Endodermal cell (in vitro differentiated cells): ENCODE measurements at regions not wholly inside any gene's neighbourhood (a gene's known extent, or its start where the extent isn't known, plus 50 kb on each side); places are given as distances from the start of the nearest gene placed in this dataset.

Source experiments
- DNase-seq: peaks from one replicate; pipeline ENCODE4 v3.0.0-alpha.2; 2017
- H3K27ac ChIP-seq: 2 replicates; pipeline ENCODE4 v1.5.1; 2013; ENCODE audit warnings: mild to moderate bottlenecking, low read depth, low read length, moderate library complexity
- H3K27me3 ChIP-seq: 2 replicates; pipeline ENCODE4 v1.6.1; 2013; ENCODE audit warnings: mild to moderate bottlenecking, low read length, moderate library complexity; ENCODE audit not compliant: insufficient read depth, control insufficient read depth, poor library complexity, severe bottlenecking
- H3K36me3 ChIP-seq: 2 replicates; pipeline ENCODE4 v1.7.0; 2013; ENCODE audit warnings: mild to moderate bottlenecking, low read length, moderate library complexity; ENCODE audit not compliant: control insufficient read depth, insufficient read depth
- H3K4me1 ChIP-seq: one replicate; pipeline ENCODE4 v1.7.0; 2013; ENCODE audit warnings: low read length; ENCODE audit not compliant: control insufficient read depth, insufficient read depth
- H3K4me3 ChIP-seq: 2 replicates; pipeline ENCODE4 v1.5.1; 2013; ENCODE audit warnings: mild to moderate bottlenecking, low read length, moderate library complexity
- H3K9ac ChIP-seq: 2 replicates; pipeline ENCODE4 v1.6.1; 2013; ENCODE audit warnings: mild to moderate bottlenecking, low read length, moderate library complexity; ENCODE audit not compliant: poor library complexity, severe bottlenecking; ENCODE audit errors: extremely low read depth
- H3K9me3 ChIP-seq: 2 replicates; pipeline ENCODE4 v1.6.1; 2013; ENCODE audit warnings: mild to moderate bottlenecking, low read length, moderate library complexity; ENCODE audit not compliant: control insufficient read depth
- H3K27ac Mint-ChIP-seq: 2 replicates; pipeline ENCODE4 v1.8.0; 2020; ENCODE audit warnings: mixed read lengths
- H3K27me3 Mint-ChIP-seq: 2 replicates; pipeline ENCODE4 v1.8.0; 2021; ENCODE audit warnings: mild to moderate bottlenecking, mixed read lengths; ENCODE audit not compliant: insufficient read depth
- H3K36me3 Mint-ChIP-seq: 2 replicates; pipeline ENCODE4 v1.8.0; 2020; ENCODE audit warnings: low read depth, mixed read lengths
- H3K4me1 Mint-ChIP-seq: 2 replicates; pipeline ENCODE4 v1.8.0; 2020; ENCODE audit warnings: mixed read lengths
- H3K4me3 Mint-ChIP-seq: 2 replicates; pipeline ENCODE4 v1.8.0; 2020; ENCODE audit warnings: mild to moderate bottlenecking, moderate library complexity, mixed read lengths
- H3K9me3 Mint-ChIP-seq: 2 replicates; pipeline ENCODE4 v1.8.0; 2020; ENCODE audit warnings: mild to moderate bottlenecking, mixed read lengths
- CTCF ChIP-seq: fragments of 200-600 bp; sonication (generic); conservative IDR thresholded peaks from 2 replicates; pipeline ENCODE4 v1.5.0; 2021; ENCODE audit warnings: antibody characterized with exemption, mild to moderate bottlenecking
- WGBS, 2 experiments: methylation state at CpG; one replicate each; pipeline versions ENCODE4 v1.1.5 to v1.1.7; 2013; ENCODE audit warnings: missing lambda C conversion rate in 2 of 2, mixed read lengths in 1 of 2; ENCODE audit not compliant: insufficient coverage in 1 of 2, insufficient read length in 1 of 2; 5-methylcytosine and 5-hydroxymethylcytosine counted together

- no peak overlapping the region for H3K27ac ChIP-seq
- TF ChIP-seq CTCF: no peak
- WGBS, 2 experiments: 84 to 86% methylated on average over 9 to 14 of the region's 14 CpGs
- Mint-ChIP-seq H3K4me1 (peaks cover 2% of the 10 kb centered on the region), H3K4me3 (no peak overlapping the region), H3K27me3 (peaks cover 2% of the 10 kb centered on the region), H3K27ac (no peak overlapping the region), H3K36me3 (no peaks in the 10 kb centered on the region), H3K9me3 (no peaks in the 10 kb centered on the region)
- no peaks in the 10 kb centered on the region for H3K36me3 ChIP-seq
- H3K4me3 ChIP-seq: no peak overlapping the region
- no peaks in the 10 kb centered on the region for H3K9me3 ChIP-seq
- H3K9ac ChIP-seq: no peak overlapping the region
- no peaks in the 10 kb centered on the region for H3K4me1 ChIP-seq
- peak; percentile 32 for DNase-seq
- H3K27me3 ChIP-seq: no peaks in the 10 kb centered on the region
Observed at GRCh38 chr4:8772499-8773123, 99.0 kb downstream of the HMX1 start.

- H3K4me1 Mint-ChIP-seq: peaks cover 2% of the 10 kb centered on the region
- Histone ChIP-seq H3K9ac (no peak overlapping the region), H3K27ac (no peak overlapping the region), H3K4me3 (no peak overlapping the region), H3K36me3 (no peaks in the 10 kb centered on the region), H3K9me3 (no peaks in the 10 kb centered on the region), H3K4me1 (no peaks in the 10 kb centered on the region), H3K27me3 (no peaks in the 10 kb centered on the region)
- TF ChIP-seq CTCF: no peak
- H3K9me3 Mint-ChIP-seq: no peaks in the 10 kb centered on the region
- H3K27ac Mint-ChIP-seq: no peak overlapping the region
- no peak overlapping the region for H3K4me3 Mint-ChIP-seq
- H3K36me3 Mint-ChIP-seq: no peaks in the 10 kb centered on the region
- H3K27me3 Mint-ChIP-seq: peaks cover 2% of the 10 kb centered on the region
- DNase-seq: no peak
- 92 to 100% methylated on average over 1 to 9 of the region's 10 CpGs for WGBS, 2 experiments
Observed at GRCh38 chr4:8771666-8772065, 100.0 kb downstream of the HMX1 start.

GRCh38 chr4:8771258-8771590 is 100.4 kb downstream of the HMX1 start:
- 40 to 64% methylated on average over 4 to 8 of the region's 8 CpGs for WGBS, 2 experiments
- Histone ChIP-seq H3K4me3 (no peak overlapping the region), H3K9me3 (no peaks in the 10 kb centered on the region), H3K36me3 (no peaks in the 10 kb centered on the region), H3K9ac (no peak overlapping the region), H3K27me3 (no peaks in the 10 kb centered on the region), H3K27ac (no peak overlapping the region), H3K4me1 (no peaks in the 10 kb centered on the region)
- H3K36me3 Mint-ChIP-seq: no peaks in the 10 kb centered on the region
- TF ChIP-seq CTCF: no peak
- H3K4me1 Mint-ChIP-seq: peaks cover 2% of the 10 kb centered on the region
- DNase-seq: peak; percentile 68
- no peaks in the 10 kb centered on the region for H3K9me3 Mint-ChIP-seq
- H3K27ac Mint-ChIP-seq: no peak overlapping the region
- H3K27me3 Mint-ChIP-seq: peaks cover 2% of the 10 kb centered on the region
- H3K4me3 Mint-ChIP-seq: no peak overlapping the region
